ENCODE measurements at regions not wholly inside any gene's neighbourhood (a gene's known extent, or its start where the extent isn't known, plus 50 kb on each side); places are given as distances from the start of the nearest gene placed in this dataset.

DNA sequence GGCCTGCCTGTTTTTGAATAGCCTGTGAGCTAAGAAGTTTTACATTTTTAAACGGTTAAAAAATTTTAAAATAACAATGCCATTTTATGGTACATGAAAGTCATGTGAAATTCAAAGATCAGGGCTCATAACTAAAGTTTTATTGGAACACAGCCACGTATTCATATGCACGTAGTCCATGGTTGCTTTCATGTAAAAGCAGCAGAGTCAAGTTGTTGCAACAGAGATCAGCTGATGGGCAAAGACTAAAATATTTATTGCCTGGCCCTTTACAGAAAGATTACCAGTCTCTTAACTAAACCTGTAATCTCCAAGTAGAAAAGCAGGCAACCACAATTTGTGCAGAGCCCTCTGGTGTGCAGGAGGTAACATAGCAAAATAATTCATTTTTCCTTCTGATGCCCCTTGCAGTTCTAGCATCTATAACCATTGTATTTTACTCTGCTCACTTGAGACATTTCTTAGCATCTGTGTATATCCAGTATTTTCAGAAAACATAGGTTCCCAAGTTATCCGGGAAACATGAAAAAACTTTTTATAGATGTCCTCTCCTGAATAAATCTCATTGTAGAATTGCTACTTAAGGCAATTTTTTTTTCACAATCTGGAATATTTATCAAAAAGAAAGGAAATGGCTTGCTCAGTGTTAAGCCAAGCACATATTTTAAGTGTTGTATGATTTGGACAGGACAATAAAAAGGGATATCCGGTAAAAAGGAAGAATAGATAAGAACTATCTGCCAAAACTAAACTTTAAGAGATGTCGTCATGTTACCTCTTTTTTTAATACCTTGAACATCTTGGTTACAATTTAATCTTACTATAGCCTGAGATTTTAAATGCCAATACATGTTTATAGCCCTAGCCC is 430.8 kb downstream of the PLPP3 start:
- Histone ChIP-seq H3K4me2 (ENCODE audit: extremely low read depth, insufficient read depth, low read length) (no peak overlapping the region), H3K36me3 (ENCODE audit: control insufficient read depth, insufficient read depth, low read length) (no peaks in the 10 kb centered on the region), H3K4me3 (replicated peaks in 1 of 4; ENCODE audit: control extremely low read depth in 1 of 4, insufficient read depth in 1 of 4, low read depth in 3 of 4, low read length in 4 of 4) (no peak overlapping the region), H3K27ac (ENCODE audit: insufficient read depth, low read length) (no peak overlapping the region), H2AFZ (ENCODE audit: low read length) (no peak overlapping the region), H3K9ac (ENCODE audit: insufficient read depth, low read length) (no peak overlapping the region), H4K20me1 (ENCODE audit: control insufficient read depth, extremely low read depth, insufficient read depth, low read length) (no peaks in the 10 kb centered on the region), H3K4me1 (ENCODE audit: control insufficient read depth, extremely low read depth, insufficient read depth, low read length) (no peaks in the 10 kb centered on the region), H3K79me2 (ENCODE audit: control insufficient read depth, insufficient read depth, low read length) (no peaks in the 10 kb centered on the region), H3K27me3 (ENCODE audit: control insufficient read depth, insufficient read depth, low read length) (no peaks in the 10 kb centered on the region), H3K9me3 (ENCODE audit: control insufficient read depth, insufficient read depth, low read depth, low read length) (no peaks in the 10 kb centered on the region)
- no peak for DNase-seq (ENCODE audit: low read depth in 2 of 2)
- no peak for TF ChIP-seq EZH2 (IDR thresholded peaks at IDR 0.05; ENCODE audit: low read length, missing control alignments)
- no peak for TF ChIP-seq CTCF (conservative IDR thresholded peaks at IDR 0.05 in 1 of 2, IDR thresholded peaks at IDR 0.05 in 1 of 2; ENCODE audit: low read depth in 1 of 2, low read length in 2 of 2)

DNA sequence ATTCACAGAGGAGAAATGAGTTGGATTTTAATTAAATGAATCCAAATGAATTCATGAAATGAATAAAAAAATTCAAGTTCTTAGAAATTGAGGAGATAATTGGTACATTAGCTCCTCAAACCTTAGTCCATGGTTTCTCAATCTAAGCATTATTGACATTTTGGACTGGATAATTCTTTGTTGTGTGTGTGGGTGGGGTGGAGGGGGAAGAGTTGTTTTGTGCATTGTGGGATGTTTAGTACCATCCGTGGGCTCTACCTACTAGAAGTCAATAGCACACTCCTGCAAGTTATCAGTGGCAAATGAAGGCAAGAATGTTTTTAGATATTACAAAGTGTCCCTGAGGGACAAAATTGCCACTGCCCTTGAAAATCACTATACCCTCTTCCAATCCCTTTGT is 431.9 kb downstream of the PLPP3 start:
- Histone ChIP-seq H3K4me3 (replicated peaks in 1 of 4; ENCODE audit: control extremely low read depth in 1 of 4, insufficient read depth in 1 of 4, low read depth in 3 of 4, low read length in 4 of 4) (no peak overlapping the region), H3K9me3 (ENCODE audit: control insufficient read depth, insufficient read depth, low read depth, low read length) (no peaks in the 10 kb centered on the region), H2AFZ (ENCODE audit: low read length) (no peak overlapping the region), H3K27me3 (ENCODE audit: control insufficient read depth, insufficient read depth, low read length) (no peaks in the 10 kb centered on the region), H3K9ac (ENCODE audit: insufficient read depth, low read length) (no peak overlapping the region), H3K27ac (ENCODE audit: insufficient read depth, low read length) (no peak overlapping the region), H3K79me2 (ENCODE audit: control insufficient read depth, insufficient read depth, low read length) (no peaks in the 10 kb centered on the region), H3K4me1 (ENCODE audit: control insufficient read depth, extremely low read depth, insufficient read depth, low read length) (no peaks in the 10 kb centered on the region), H3K36me3 (ENCODE audit: control insufficient read depth, insufficient read depth, low read length) (no peaks in the 10 kb centered on the region), H4K20me1 (ENCODE audit: control insufficient read depth, extremely low read depth, insufficient read depth, low read length) (no peaks in the 10 kb centered on the region), H3K4me2 (ENCODE audit: extremely low read depth, insufficient read depth, low read length) (no peak overlapping the region)
- DNase-seq (ENCODE audit: low read depth in 2 of 2) = no peak
- TF ChIP-seq EZH2 (IDR thresholded peaks at IDR 0.05; ENCODE audit: low read length, missing control alignments) (no peak), CTCF (conservative IDR thresholded peaks at IDR 0.05 in 1 of 2, IDR thresholded peaks at IDR 0.05 in 1 of 2; ENCODE audit: low read depth in 1 of 2, low read length in 2 of 2) (no peak)

- Histone ChIP-seq H4K20me1 (ENCODE audit: control insufficient read depth, extremely low read depth, insufficient read depth, low read length) (no peaks in the 10 kb centered on the region), H3K4me2 (ENCODE audit: extremely low read depth, insufficient read depth, low read length) (no peak overlapping the region), H2AFZ (ENCODE audit: low read length) (no peak overlapping the region), H3K27ac (ENCODE audit: insufficient read depth, low read length) (no peak overlapping the region), H3K27me3 (ENCODE audit: control insufficient read depth, insufficient read depth, low read length) (no peaks in the 10 kb centered on the region), H3K9me3 (ENCODE audit: control insufficient read depth, insufficient read depth, low read depth, low read length) (no peaks in the 10 kb centered on the region), H3K36me3 (ENCODE audit: control insufficient read depth, insufficient read depth, low read length) (no peaks in the 10 kb centered on the region), H3K4me1 (ENCODE audit: control insufficient read depth, extremely low read depth, insufficient read depth, low read length) (no peaks in the 10 kb centered on the region), H3K79me2 (ENCODE audit: control insufficient read depth, insufficient read depth, low read length) (no peaks in the 10 kb centered on the region), H3K9ac (ENCODE audit: insufficient read depth, low read length) (no peak overlapping the region), H3K4me3 (replicated peaks in 1 of 4; ENCODE audit: control extremely low read depth in 1 of 4, insufficient read depth in 1 of 4, low read depth in 3 of 4, low read length in 4 of 4) (no peak overlapping the region)
- TF ChIP-seq CTCF (conservative IDR thresholded peaks at IDR 0.05 in 1 of 2, IDR thresholded peaks at IDR 0.05 in 1 of 2; ENCODE audit: low read depth in 1 of 2, low read length in 2 of 2) (no peak), EZH2 (IDR thresholded peaks at IDR 0.05; ENCODE audit: low read length, missing control alignments) (no peak)
- DNase-seq (ENCODE audit: low read depth in 2 of 2) = peak in 1 of 2 donors; percentile 31
Measured at GRCh38 chr1:56147034-56147433, 432.3 kb downstream of the PLPP3 start.
